ENCODE measurements at regions not wholly inside any gene's neighbourhood (a gene's known extent, or its start where the extent isn't known, plus 50 kb on each side); places are given as distances from the start of the nearest gene placed in this dataset.
"Not testable (repeated sequence)": the region's sequence is repeated elsewhere in the genome, so short reads cannot be mapped to it uniquely, and the experiment has no call there.

GRCh38 chr2:234719116-234719716 lies 222.3 kb upstream of the ARL4C start:
- DNase-seq = no peak

GRCh38 chr2:234716271-234716670 lies 219.4 kb upstream of the ARL4C start:
- no peak for DNase-seq

GRCh38 chr2:234715671-234716250 lies 218.9 kb upstream of the ARL4C start:
- no peak for DNase-seq

- DNase-seq = no peak
Measured at GRCh38 chr2:234714711-234715110, 217.8 kb upstream of the ARL4C start.

GRCh38 chr2:234712421-234712935 lies 215.6 kb upstream of the ARL4C start:
- no peak for DNase-seq

DNA sequence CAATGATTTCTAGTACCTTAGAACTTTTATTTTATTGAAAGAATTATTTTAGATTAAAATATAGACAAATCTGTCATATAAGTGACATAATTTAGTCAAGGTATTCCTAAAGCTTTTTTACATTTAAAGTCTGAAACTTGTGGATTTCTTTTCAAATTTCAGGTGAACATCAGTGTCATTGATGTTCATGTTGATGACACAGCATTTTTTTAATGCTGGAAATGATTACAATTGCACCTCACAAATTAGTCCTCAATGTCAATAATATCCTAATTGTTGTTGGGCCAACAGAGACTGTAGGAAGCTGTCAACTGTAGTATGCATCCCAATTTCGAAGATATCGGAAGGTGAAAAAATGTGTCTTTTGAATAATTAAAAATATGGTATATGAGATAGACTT lies 214.4 kb upstream of the ARL4C start:
- DNase-seq = no peak

GRCh38 chr2:234710587-234710986 lies 213.7 kb upstream of the ARL4C start:
- DNase-seq = no peak

DNA sequence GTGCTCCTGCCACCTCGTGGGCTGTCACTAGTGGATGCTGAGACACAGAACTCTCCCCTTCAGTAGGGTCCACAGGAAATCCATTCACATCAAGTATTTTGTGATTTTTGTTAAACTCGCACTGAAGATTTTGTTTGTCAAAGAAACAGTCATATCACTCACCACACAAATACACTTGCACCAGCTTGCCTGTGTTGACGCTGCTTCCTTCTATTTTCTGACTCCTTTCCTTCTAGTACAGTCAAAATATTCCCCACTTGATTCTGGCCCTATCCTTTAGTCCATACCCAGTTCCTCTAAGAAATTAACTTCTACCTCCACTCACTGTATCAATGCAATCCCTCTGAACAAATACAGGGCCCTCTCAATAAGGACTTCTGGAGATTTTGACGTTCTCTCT lies 213.2 kb upstream of the ARL4C start:
- DNase-seq = no peak

- no peak for DNase-seq
Measured at GRCh38 chr2:234708717-234709116, 211.8 kb upstream of the ARL4C start.

DNA sequence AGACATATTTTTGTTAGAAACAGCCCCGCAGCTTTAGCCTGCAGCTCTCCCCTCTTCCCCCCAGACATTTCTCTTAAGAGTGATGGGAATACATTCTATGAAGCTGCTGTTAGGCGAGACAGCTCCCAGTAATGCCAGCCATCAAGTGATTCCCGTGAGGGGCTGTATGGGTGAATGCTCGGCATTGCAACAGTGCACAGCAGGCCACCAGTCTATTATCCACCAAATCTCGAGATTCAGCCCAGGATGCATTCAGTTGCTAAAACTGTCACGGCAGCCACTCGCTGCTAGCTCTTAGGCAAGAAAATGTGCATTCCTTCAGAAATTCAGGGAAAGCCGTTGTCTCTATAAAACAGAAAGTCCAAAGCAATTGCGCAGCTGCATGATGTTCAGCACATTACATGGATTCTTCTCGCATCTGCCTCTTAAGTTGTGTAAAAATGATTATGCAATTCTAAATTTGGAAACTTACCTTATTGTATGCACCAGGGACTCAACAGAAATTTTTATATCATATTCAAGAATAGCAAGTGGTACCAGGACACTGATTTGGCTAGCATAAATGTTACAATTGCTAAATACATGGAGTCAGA lies 211.3 kb upstream of the ARL4C start:
- DNase-seq = no peak

DNA sequence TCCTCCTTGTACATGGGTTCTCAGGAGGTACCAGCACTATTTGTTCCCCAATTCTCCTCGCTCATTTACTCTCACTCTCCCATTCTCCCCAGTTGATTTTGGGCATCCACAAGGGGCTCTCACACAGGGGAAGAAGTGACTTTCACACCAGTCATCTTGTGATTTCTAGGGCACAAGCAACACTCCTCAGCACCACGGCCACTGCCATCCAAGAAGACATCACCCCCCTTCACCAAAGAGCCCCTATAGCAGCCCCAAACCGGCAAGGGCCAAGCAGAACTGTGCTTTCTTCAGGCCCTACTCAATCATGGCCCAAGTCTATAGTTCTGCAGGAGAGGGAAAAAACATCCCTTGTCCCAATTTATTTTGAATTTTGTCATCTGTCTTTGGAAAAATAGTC lies 209.2 kb upstream of the ARL4C start:
- DNase-seq = no peak

GRCh38 chr2:234705108-234705507 lies 208.2 kb upstream of the ARL4C start:
- DNase-seq = no peak

- no peak for DNase-seq
Measured at GRCh38 chr2:234703258-234703657, 206.4 kb upstream of the ARL4C start.

GRCh38 chr2:234702731-234703225 lies 205.9 kb upstream of the ARL4C start:
- no peak for DNase-seq

DNA sequence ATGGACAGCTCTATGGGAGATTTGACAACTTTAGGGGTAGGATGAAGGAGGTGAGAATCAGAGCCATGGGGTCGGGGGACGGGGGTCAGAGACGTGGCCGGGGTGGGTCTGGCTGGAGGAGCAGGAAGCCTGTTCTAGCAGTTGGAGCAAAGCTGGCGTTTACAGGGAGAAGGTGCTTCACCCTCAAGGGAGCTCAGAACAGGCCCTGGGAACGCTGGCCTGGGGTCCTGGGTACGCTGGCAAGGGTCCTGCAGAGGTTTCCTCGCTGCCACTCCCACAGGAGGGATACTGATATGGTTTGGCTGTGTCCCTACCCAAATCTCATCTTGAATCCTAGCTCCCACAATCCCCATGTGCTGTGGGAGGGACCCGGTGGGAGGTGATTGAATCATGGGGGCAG lies 205.0 kb upstream of the ARL4C start:
- DNase-seq = no peak

- no peak for DNase-seq
Measured at GRCh38 chr2:234701421-234701820, 204.5 kb upstream of the ARL4C start.

GRCh38 chr2:234699456-234699855 lies 202.6 kb upstream of the ARL4C start:
- no peak for DNase-seq

GRCh38 chr2:234697300-234697876 lies 200.5 kb upstream of the ARL4C start:
- not testable (repeated sequence) for DNase-seq

GRCh38 chr2:234695981-234696380 lies 199.1 kb upstream of the ARL4C start:
- no peak for DNase-seq

DNA sequence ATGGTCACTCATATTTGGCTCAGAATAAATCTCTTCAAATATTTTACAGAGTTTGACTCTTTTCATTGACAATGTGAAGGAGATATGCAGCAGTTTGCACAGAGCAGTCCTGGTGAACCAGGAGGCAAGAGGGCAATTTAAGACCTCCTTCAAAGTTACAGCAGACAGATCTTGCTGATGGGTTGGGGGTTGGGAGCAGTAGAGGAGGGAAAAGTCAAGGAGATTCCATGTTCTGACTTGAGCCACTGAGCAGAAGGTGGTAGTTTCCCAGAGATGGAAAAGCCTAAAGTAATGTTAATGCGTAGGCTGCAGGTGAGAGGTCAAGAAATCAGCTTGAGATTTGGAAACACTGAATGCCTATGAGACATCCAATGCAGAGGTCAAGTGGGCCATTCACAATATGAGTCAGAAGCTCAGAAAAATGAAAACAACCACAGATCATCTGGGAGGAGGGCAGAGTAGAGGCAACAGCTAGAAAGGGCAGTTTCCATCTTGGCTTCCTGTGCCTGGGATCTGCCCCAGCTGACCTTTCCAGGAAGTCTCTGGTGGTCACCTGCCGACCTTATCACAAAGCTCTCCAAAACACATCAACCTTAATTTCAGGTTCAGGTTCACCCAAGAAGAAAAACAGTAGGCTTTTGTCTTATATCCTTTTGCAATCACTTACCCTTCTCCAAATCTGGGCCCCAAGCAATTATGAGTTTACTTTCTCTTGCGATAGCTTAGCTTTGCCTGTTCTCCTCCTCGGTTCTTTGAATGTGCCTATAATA lies 197.5 kb upstream of the ARL4C start:
- DNase-seq = no peak

DNA sequence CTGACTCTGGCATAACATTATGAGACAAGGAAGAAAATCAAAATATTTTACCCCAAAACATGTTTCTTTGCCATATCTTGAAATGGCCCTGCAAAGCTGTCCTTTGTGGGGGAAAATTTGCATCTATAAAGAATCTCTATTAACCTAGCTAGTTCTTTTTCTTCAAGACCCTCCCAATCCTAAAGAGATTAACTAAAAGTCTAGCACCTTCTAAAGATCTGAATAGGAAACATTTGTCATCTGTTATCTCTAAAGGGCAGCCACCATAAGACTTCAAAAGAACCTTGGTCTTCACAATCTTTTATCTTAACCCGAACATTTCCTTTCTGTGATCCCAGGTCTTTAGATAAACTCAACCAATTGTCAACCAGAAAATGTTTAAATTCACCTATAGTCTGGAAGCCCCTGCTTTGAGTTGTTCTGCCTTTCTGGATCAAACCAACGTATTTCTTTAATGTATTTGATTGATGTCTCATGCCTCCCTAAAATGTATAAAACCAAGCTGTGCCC lies 196.9 kb upstream of the ARL4C start:
- DNase-seq = not testable (repeated sequence)

GRCh38 chr2:234693191-234693590 lies 196.3 kb upstream of the ARL4C start:
- not testable (repeated sequence) for DNase-seq
